NB4 (cell line): ENCODE measurements at regions not wholly inside any gene's neighbourhood (a gene's known extent, or its start where the extent isn't known, plus 50 kb on each side); places are given as distances from the start of the nearest gene placed in this dataset.

Source experiments
- DNase-seq: peaks from one replicate; pipeline ENCODE4 v3.0.0; 2010; ENCODE audit warnings: low read depth
- H3K4me3 ChIP-seq: one replicate; pipeline ENCODE4 v1.5.1; 2011; ENCODE audit warnings: mild to moderate bottlenecking, low read depth, low read length, moderate library complexity
- CTCF ChIP-seq: IDR thresholded peaks from one replicate; pipeline ENCODE4 v1.5.1; 2012; ENCODE audit warnings: low read depth, low read length
- MAX ChIP-seq: IDR thresholded peaks from 2 replicates; pipeline ENCODE4 v1.6.1; 2011; ENCODE audit warnings: low read depth, low read length
- MYC ChIP-seq: IDR thresholded peaks from 2 replicates; pipeline ENCODE4 v1.6.1; 2011; ENCODE audit warnings: low read depth, low read length
- POLR2A ChIP-seq: IDR thresholded peaks from 2 replicates; pipeline ENCODE4 v1.6.1; 2011; ENCODE audit warnings: mild to moderate bottlenecking; ENCODE audit not compliant: insufficient read length; ENCODE audit errors: extremely low read depth

GRCh38 chr5:169494941-169495548 lies 88.5 kb upstream of the SPDL1 start:
- TF ChIP-seq POLR2A: no peak
- TF ChIP-seq MAX: no peak
- no peak for TF ChIP-seq CTCF
- TF ChIP-seq MYC: no peak
- H3K4me3 ChIP-seq: no peak overlapping the region
- DNase-seq: no peak

GRCh38 chr5:169494383-169494935 lies 89.1 kb upstream of the SPDL1 start:
- no peak for TF ChIP-seq CTCF
- TF ChIP-seq MYC: no peak
- TF ChIP-seq POLR2A: no peak
- TF ChIP-seq MAX: no peak

GRCh38 chr5:169474226-169474625 lies 109.3 kb upstream of the SPDL1 start:
- no peak for DNase-seq
- TF ChIP-seq MAX (no peak), CTCF (no peak), MYC (no peak), POLR2A (no peak)
- H3K4me3 ChIP-seq: no peak overlapping the region

More at GRCh38 chr5:169494383-169494935, 89.1 kb upstream of the SPDL1 start:
- no peak for DNase-seq
- no peak overlapping the region for H3K4me3 ChIP-seq

- no peak overlapping the region for H3K4me3 ChIP-seq
- no peak for TF ChIP-seq MYC
- no peak for DNase-seq
These were observed 111.0 kb upstream of the SPDL1 start for GRCh38 chr5:169472544-169472943.

- no peak for TF ChIP-seq CTCF
- no peak for TF ChIP-seq POLR2A
- TF ChIP-seq MAX: no peak
- no peak for TF ChIP-seq MYC
- no peak for DNase-seq
- H3K4me3 ChIP-seq: no peak overlapping the region
These were observed 112.6 kb upstream of the SPDL1 start for GRCh38 chr5:169471021-169471420.

- DNase-seq: no peak
- H3K4me3 ChIP-seq: no peak overlapping the region
- TF ChIP-seq POLR2A: no peak
- no peak for TF ChIP-seq MAX
- TF ChIP-seq MYC: no peak
- no peak for TF ChIP-seq CTCF
These were observed 116.4 kb upstream of the SPDL1 start for GRCh38 chr5:169467041-169467771.
